Activated naive CD4-positive, alpha-beta T cell treated with anti-CD3 and anti-CD28 coated beads, Interleukin-2, amount 10 ng/mL, durations not matched to agents 7 days and 5 days (primary cell): ENCODE measurements at regions not wholly inside any gene's neighbourhood (a gene's known extent, or its start where the extent isn't known, plus 50 kb on each side); places are given as distances from the start of the nearest gene placed in this dataset.

Source experiments
- CTCF ChIA-PET: fragments of 350-600 bp; sonication (Branson Sonifier 250); formaldehyde crosslinking; loops from one replicate; lab custom pipeline; 2021; ENCODE audit warnings: antibody characterized with exemption; lab: Charles Lee
- DNase-seq: peaks from one replicate; pipeline ENCODE4 v3.0.0-alpha.2; 2020
- H3K27ac Mint-ChIP-seq: one replicate; pipeline ENCODE4 v1.8.0; 2021; ENCODE audit warnings: mild to moderate bottlenecking, moderate library complexity, mixed read lengths
- H3K27me3 Mint-ChIP-seq: one replicate; pipeline ENCODE4 v1.8.0; 2021; ENCODE audit warnings: mild to moderate bottlenecking, mixed read lengths
- H3K36me3 Mint-ChIP-seq: one replicate; pipeline ENCODE4 v1.8.0; 2021; ENCODE audit warnings: mixed read lengths
- H3K4me1 Mint-ChIP-seq: one replicate; pipeline ENCODE4 v1.8.0; 2021; ENCODE audit warnings: mixed read lengths
- H3K4me3 Mint-ChIP-seq: one replicate; pipeline ENCODE4 v1.8.0; 2021; ENCODE audit warnings: mild to moderate bottlenecking, moderate library complexity, mixed read lengths
- H3K9me3 Mint-ChIP-seq: one replicate; pipeline ENCODE4 v1.8.0; 2021; ENCODE audit warnings: mixed read lengths

DNA sequence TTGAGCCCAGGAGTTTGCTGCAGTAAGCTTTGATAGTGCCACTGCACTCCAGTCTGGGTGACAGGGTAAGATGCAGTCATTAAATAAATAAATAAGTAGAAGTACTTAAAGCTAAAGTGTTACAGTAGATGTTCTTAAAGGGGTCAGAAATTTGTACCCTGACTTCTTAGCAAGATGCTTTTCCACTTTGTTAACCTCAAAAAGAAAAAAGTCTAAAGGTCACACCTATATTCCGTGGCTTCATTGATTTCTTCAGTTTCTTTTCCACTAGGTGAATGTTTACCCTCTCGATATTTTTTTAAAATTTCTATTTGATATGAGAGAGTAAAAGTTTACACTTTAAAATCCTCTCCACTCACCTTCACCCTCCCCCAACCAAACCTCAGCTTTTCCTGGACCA is 64.3 kb upstream of the PLEKHA5 start:
- H3K36me3 Mint-ChIP-seq, result no peaks in the 10 kb centered on the region

DNA sequence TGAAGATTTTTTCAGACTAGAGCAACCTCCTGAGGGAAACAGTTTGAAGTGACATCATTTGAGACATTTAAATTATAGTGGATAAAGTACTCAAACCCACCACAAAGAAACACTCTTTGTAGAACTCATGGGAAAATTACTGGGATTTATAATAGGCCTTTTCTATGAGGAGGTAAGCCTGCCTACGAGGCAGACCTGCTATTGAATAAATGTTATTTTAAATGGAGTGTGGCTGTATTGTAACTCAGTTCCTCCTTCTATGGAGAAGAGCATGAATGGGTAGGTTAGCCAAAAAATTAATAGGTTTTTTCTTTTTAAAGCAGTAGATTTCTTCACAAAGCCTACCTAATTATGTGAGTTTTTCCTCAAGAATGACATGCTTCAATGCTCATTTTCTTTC is 63.7 kb upstream of the PLEKHA5 start:
- no peak for DNase-seq
- H3K27ac Mint-ChIP-seq, result no peak overlapping the region
- no peaks in the 10 kb centered on the region for H3K36me3 Mint-ChIP-seq
- CTCF ChIA-PET, result interaction anchor here (0.7 kb wide), 1 partner anchor 478 kb away, joined by 3 read pairs; no protein-coding TSS in a partner anchor
- no peaks in the 10 kb centered on the region for H3K9me3 Mint-ChIP-seq
- no peaks in the 10 kb centered on the region for H3K4me1 Mint-ChIP-seq
- H3K27me3 Mint-ChIP-seq, result no peaks in the 10 kb centered on the region
- no peak overlapping the region for H3K4me3 Mint-ChIP-seq

More for the DNA sequence above, 64.3 kb upstream of the PLEKHA5 start:
- H3K9me3 Mint-ChIP-seq, result no peaks in the 10 kb centered on the region
- H3K4me3 Mint-ChIP-seq, result no peak overlapping the region
- CTCF ChIA-PET, result no interaction called here
- H3K4me1 Mint-ChIP-seq, result no peaks in the 10 kb centered on the region
- H3K27me3 Mint-ChIP-seq, result no peaks in the 10 kb centered on the region
- no peak overlapping the region for H3K27ac Mint-ChIP-seq
- DNase-seq, result no peak

DNA sequence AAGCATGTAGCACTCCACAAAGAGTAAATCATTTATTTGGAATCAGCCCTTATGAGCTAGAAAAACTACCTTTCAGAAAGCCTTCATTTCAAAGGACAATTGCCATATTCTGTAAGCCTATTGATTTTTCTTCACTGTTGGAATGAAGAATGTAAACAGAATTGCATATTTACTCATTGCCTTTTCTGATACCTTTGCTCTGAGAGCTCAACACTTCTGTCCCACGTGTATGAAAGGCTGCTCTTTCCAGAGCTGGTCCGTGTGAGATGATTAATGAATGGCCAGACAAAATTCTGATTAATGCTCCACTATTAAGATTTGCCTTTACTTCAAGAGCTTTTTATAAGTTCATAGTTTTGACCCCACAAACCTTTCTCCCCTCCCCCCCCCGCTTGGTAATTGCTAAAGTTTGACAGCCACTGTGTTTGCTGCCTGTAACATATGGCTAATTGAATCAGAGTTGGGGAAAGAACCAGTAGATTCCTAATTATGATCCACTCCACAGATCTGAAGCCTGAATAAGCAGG is 63.0 kb upstream of the PLEKHA5 start:
- CTCF ChIA-PET, result interaction anchor here (0.7 kb wide), 1 partner anchor 478 kb away, joined by 3 read pairs; no protein-coding TSS in a partner anchor
- H3K4me3 Mint-ChIP-seq, result no peak overlapping the region
- no peaks in the 10 kb centered on the region for H3K27me3 Mint-ChIP-seq
- no peaks in the 10 kb centered on the region for H3K4me1 Mint-ChIP-seq
- no peaks in the 10 kb centered on the region for H3K36me3 Mint-ChIP-seq
- no peaks in the 10 kb centered on the region for H3K9me3 Mint-ChIP-seq
- no peak for DNase-seq
- H3K27ac Mint-ChIP-seq, result no peak overlapping the region

DNA sequence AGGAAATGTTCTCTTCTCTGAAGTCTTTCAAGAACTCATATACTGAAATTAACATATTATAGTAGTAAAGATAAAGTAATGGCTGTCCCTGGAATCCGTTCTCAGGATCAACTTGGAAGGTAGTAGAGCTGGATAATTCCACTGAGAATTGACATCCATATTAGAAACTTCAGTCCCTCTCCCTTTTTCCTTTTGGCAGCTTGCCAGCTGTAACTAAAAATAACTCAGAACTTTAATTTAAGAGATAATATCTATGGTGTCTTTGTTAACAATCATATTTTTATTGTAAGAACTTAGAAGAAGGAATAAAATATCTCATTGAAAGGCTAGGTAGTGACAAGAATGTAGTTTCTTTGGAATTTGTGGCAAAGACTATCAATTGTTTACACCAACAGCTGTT is 61.4 kb upstream of the PLEKHA5 start:
- Mint-ChIP-seq H3K9me3 (no peaks in the 10 kb centered on the region), H3K27me3 (no peaks in the 10 kb centered on the region), H3K36me3 (no peaks in the 10 kb centered on the region), H3K4me3 (no peak overlapping the region), H3K27ac (no peak overlapping the region), H3K4me1 (no peaks in the 10 kb centered on the region)
- no peak for DNase-seq
- CTCF ChIA-PET, result no interaction called here

DNA sequence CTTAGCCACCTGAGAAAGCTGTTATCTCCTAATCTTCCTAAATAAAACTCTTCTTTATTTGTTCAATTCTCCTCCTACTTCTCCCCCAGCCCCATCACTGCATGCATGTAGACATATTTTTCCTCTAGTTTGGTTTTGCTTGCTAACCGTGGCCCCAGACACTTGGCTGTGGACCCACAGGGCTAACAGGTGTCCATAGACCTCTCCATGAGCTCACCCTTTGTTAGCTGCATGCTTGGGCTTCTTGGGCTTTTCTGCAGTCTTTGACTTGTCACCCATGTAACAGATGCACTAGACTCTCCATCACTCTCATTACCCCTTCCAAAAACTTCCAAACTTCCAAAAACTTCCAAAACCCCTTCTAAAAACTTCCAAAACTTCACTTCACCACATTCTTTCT is 59.2 kb upstream of the PLEKHA5 start:
- H3K9me3 Mint-ChIP-seq, result no peaks in the 10 kb centered on the region
- H3K27ac Mint-ChIP-seq, result no peak overlapping the region
- DNase-seq, result no peak
- H3K4me1 Mint-ChIP-seq, result no peaks in the 10 kb centered on the region
- H3K36me3 Mint-ChIP-seq, result no peaks in the 10 kb centered on the region
- no peaks in the 10 kb centered on the region for H3K27me3 Mint-ChIP-seq
- H3K4me3 Mint-ChIP-seq, result no peak overlapping the region
- CTCF ChIA-PET, result no interaction called here

DNA sequence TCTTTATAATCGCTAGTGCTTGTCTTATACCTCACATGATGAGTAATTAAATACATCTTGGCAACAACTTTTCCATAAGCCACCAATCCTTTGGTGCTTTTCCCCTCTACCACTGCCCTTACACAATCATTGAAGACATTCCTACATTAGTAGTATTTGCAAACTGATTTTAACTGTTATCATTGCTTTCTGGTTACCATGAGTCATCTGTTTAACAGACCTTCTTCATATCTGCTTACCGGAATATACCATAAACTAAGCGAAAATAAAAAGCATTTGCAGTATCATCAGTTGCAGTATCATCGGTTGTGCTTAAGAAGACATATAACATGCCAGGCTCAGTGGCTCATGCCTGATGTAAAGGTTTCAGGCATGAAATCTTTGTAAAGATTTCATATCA is 54.8 kb upstream of the PLEKHA5 start:
- no peaks in the 10 kb centered on the region for H3K36me3 Mint-ChIP-seq
- CTCF ChIA-PET, result no interaction called here
- DNase-seq, result no peak
- H3K9me3 Mint-ChIP-seq, result no peaks in the 10 kb centered on the region
- H3K4me3 Mint-ChIP-seq, result no peak overlapping the region
- H3K27me3 Mint-ChIP-seq, result no peaks in the 10 kb centered on the region
- H3K4me1 Mint-ChIP-seq, result no peaks in the 10 kb centered on the region
- no peak overlapping the region for H3K27ac Mint-ChIP-seq

DNA sequence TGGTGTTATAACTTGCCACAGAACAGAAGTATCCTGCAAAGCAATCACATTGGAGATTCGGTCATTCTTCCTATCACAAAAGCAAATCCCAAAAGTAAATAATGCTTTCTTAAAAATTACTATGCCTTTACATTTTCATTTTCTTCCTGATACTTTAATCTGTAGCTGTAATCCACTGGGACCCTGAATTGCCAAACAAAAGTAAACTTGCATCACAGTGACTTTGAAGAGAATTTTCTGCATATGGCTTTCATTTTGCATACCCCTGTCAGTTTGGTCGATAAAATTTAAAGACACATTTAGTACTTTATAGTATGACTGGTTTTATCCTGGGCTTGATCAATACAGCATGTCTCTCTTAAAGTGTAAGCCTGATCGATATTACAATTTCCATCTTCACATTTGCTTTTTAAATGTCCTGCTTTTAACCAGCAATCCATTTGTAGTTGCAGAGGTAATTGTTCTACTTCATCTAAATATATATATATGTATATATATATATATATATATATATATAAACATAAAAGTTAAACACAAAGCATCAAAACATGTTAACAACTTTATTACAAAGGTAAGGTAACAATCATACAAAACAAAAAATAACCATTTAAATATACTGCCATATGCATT is 53.7 kb upstream of the PLEKHA5 start:
- Mint-ChIP-seq H3K36me3 (no peaks in the 10 kb centered on the region), H3K4me1 (no peaks in the 10 kb centered on the region), H3K27ac (no peak overlapping the region), H3K27me3 (no peaks in the 10 kb centered on the region), H3K9me3 (no peaks in the 10 kb centered on the region), H3K4me3 (no peak overlapping the region)
- DNase-seq, result no peak
- CTCF ChIA-PET, result no interaction called here
